ENCODE measurements at regions not wholly inside any gene's neighbourhood (a gene's known extent, or its start where the extent isn't known, plus 50 kb on each side); places are given as distances from the start of the nearest gene placed in this dataset.

DNA sequence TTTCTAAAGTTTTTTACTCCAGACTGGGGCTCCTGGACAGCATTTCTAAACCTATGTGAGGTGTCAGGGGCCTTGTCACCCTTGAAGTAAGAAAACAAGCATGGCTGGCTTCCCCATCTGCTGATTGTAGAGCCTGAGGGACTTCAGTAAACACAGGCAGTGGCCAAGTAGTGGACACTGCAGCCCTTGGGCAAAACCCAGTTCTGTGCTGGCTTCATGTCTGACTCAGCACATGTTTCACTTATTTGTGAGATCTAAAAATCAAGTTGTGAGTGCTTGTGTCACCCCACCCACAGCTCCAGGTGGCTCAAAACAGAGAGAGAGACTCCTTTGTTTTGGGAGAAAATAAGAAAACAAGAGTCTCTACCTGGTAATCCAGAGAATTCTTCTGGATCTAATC, 660.3 kb upstream of the VRK2 start:
- no peak for DNase-seq (ENCODE audit: low read depth in 1 of 2, low spot score in 1 of 2)
- H3K4me3 ChIP-seq = no peak overlapping the region
- H3K9me3 ChIP-seq (ENCODE audit: low read depth) = no peaks in the 10 kb centered on the region
- TF ChIP-seq, protein P1, sequence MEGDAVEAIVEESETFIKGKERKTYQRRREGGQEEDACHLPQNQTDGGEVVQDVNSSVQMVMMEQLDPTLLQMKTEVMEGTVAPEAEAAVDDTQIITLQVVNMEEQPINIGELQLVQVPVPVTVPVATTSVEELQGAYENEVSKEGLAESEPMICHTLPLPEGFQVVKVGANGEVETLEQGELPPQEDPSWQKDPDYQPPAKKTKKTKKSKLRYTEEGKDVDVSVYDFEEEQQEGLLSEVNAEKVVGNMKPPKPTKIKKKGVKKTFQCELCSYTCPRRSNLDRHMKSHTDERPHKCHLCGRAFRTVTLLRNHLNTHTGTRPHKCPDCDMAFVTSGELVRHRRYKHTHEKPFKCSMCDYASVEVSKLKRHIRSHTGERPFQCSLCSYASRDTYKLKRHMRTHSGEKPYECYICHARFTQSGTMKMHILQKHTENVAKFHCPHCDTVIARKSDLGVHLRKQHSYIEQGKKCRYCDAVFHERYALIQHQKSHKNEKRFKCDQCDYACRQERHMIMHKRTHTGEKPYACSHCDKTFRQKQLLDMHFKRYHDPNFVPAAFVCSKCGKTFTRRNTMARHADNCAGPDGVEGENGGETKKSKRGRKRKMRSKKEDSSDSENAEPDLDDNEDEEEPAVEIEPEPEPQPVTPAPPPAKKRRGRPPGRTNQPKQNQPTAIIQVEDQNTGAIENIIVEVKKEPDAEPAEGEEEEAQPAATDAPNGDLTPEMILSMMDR (IDR thresholded peaks at IDR 0.05; ENCODE audit: low read depth, low read length) = no peak
- no peaks in the 10 kb centered on the region for H3K36me3 ChIP-seq
- no peak overlapping the region for H3K27ac ChIP-seq
- H3K27me3 ChIP-seq = no peaks in the 10 kb centered on the region
- H3K4me1 ChIP-seq (ENCODE audit: low read depth) = peaks cover 6% of the 10 kb centered on the region

DNA sequence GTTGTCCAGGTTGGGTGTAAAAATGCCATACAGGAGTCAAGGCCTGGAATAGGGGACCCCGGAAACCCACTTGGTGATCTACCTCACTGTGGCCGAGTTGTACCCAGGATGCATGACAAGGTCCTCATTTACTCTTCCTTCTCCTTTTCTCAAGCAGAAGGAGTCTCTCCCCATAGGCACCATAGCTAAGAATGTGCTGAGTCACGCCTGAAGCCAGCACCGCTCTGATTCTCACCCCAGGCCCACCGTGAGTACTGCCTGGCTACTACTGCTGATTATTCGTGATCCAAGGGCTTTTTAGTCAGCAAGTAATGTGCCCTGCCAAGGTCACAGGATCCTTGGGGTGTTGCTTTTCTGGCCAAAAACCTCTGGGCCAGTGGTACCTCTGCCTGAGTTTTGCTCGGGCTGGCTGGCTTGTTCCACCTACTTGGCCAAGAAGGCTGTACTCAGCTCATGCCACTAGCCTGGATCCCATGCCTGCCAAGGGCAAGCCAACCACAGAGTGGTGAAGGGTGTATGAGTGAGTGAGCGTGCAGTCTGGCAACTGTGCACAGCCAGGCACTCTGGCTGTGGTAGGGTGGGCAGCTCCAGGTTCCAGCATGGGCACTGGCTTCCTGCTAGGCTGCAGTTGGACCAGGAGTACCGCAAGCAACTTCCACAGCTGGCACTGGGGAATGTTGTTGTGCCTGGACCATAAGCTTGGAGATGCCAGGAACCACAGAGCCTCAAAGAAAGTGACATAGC, 650.1 kb upstream of the VRK2 start:
- no peak for DNase-seq (ENCODE audit: low read depth in 1 of 2, low spot score in 1 of 2)
- H3K9me3 ChIP-seq (ENCODE audit: low read depth) = no peaks in the 10 kb centered on the region
- H3K4me1 ChIP-seq (ENCODE audit: low read depth) = no peaks in the 10 kb centered on the region

DNA sequence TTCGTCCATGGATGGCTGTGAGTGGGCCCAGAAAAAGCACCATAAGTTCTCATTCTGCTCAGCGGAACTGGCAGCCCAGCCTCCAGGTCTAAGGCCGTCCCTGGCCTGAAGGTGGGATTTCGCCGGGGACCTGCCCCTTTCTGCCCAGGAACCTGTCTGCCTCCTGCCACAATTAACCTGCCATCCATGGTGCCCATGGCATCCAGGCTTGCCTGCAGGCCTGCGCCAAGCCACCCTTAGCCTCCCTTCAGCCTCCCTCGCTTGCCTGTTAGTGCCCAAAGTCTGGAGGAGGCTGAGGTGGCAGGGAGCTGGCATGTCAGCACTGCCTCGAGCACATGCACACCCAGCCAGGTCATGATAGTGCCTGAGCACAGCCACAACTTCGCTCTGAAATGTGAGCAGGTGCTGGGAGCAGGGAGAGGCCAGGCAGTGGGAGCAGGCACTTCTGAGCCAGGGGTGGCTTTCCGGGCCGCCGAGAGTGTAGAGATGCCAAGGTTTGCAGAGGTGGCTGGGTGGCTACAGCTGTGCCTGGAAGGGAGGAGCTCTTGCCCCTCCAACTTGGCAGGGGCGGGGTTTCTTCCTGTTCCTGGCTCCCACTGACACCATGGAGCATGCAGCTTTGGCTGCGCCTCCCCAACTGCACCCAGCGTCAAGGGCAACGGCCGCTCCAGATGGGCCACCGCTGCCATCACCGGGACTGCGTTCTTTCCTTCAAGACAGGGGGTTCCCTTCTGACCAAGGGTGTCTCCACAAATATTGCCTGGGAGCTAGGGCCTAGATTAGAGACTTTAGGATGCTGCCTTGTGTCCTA, 648.9 kb upstream of the VRK2 start:
- no peaks in the 10 kb centered on the region for H3K36me3 ChIP-seq
- H3K4me1 ChIP-seq (ENCODE audit: low read depth) = peaks cover 11% of the 10 kb centered on the region
- no peaks in the 10 kb centered on the region for H3K27me3 ChIP-seq
- no peak overlapping the region for H3K27ac ChIP-seq
- H3K4me3 ChIP-seq = no peak overlapping the region
- TF ChIP-seq, protein P1 (IDR thresholded peaks at IDR 0.05; ENCODE audit: low read depth, low read length) = no peak
- no peaks in the 10 kb centered on the region for H3K9me3 ChIP-seq (ENCODE audit: low read depth)
- no peak for DNase-seq (ENCODE audit: low read depth in 1 of 2, low spot score in 1 of 2)

More for the DNA sequence above, 650.1 kb upstream of the VRK2 start:
- Histone ChIP-seq H3K27ac (no peak overlapping the region), H3K27me3 (no peaks in the 10 kb centered on the region), H3K36me3 (no peaks in the 10 kb centered on the region), H3K4me3 (no peak overlapping the region)
- TF ChIP-seq, protein P1 (IDR thresholded peaks at IDR 0.05; ENCODE audit: low read depth, low read length) = no peak

DNA sequence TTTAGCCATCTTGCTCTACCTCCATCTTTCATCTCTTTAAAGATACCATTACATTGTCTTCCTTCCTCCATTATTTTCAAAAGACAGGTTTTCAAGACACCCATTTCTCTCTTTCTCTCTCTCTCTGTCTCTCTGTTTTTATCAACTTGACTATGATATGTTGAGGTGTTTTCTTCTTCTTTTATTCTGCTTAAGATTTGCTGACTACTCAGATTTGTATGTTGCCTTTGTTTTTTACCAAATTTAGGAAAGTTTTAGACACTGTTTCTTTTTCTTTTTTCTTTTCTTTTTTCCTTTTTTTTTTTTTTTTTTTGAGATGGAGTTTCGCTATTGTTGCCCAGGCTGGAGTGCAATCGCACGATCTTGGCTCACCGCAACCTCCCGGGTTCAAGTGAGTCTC, 647.5 kb upstream of the VRK2 start:
- Histone ChIP-seq H3K27ac (no peak overlapping the region), H3K4me3 (no peak overlapping the region)

DNA sequence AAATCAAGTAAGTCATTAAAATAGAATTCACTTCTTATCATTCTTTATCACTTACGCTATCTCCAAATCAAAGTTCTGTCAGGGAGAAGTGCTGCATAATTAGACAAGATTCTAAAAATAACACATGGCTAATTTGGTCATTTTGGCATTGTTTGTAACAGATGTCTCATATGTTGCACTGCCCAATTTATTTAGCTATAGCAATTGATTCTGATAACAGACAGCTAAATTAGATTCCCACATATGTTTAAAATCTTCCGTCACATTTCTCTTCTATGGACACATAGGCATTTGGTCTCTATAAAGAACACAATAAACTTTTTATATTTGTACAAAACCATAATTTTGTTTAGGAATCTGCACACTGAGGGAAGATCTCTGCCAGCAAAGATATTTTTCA, 644.5 kb upstream of the VRK2 start:
- H3K4me1 ChIP-seq (ENCODE audit: low read depth) = peaks cover 31% of the 10 kb centered on the region
- no peaks in the 10 kb centered on the region for H3K27me3 ChIP-seq
- no peaks in the 10 kb centered on the region for H3K36me3 ChIP-seq
- no peak overlapping the region for H3K4me3 ChIP-seq
- no peak overlapping the region for H3K27ac ChIP-seq
- H3K9me3 ChIP-seq (ENCODE audit: low read depth) = no peaks in the 10 kb centered on the region
- TF ChIP-seq, protein P1 (IDR thresholded peaks at IDR 0.05; ENCODE audit: low read depth, low read length) = no peak
- DNase-seq (ENCODE audit: low read depth in 1 of 2, low spot score in 1 of 2) = no peak

More for the DNA sequence above, 647.5 kb upstream of the VRK2 start:
- H3K4me1 ChIP-seq (ENCODE audit: low read depth) = peaks cover 23% of the 10 kb centered on the region
- H3K36me3 ChIP-seq = no peaks in the 10 kb centered on the region
- DNase-seq (ENCODE audit: low read depth in 1 of 2, low spot score in 1 of 2) = no peak
- H3K27me3 ChIP-seq = no peaks in the 10 kb centered on the region
- TF ChIP-seq, protein P1 (IDR thresholded peaks at IDR 0.05; ENCODE audit: low read depth, low read length) = no peak
- no peaks in the 10 kb centered on the region for H3K9me3 ChIP-seq (ENCODE audit: low read depth)

All from cardiac muscle cell (in vitro differentiated cells and primary cell).